ENCODE measurements at regions not wholly inside any gene's neighbourhood (a gene's known extent, or its start where the extent isn't known, plus 50 kb on each side); places are given as distances from the start of the nearest gene placed in this dataset.

- in situ Hi-C loops (cut with HindIII; ENCODE audit: low sequenced_read_pairs), result no loop called here
Measured at GRCh38 chr14:66046035-66046434, 440.1 kb upstream of the CCDC196 start.

DNA sequence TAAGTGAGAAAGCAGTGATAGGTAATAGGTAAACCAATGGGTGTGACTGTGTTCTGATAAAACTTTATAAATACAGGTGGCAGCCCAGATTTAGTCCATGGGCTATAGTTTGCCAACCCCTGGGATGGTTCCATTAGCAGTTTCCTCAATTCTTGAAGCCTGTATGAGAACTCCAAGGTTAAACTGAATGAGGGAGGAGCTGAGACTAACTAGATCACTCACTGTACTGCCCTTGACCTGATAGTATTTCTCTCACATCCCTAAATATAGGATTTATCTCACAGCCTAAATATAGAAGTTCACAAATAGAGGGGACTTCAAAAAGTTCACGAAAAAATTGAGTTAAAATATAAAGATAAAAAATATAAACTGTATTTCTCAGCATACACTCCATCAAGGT lies 439.6 kb upstream of the CCDC196 start:
- in situ Hi-C loops (cut with HindIII; ENCODE audit: low sequenced_read_pairs), result no loop called here

GRCh38 chr14:66056268-66056907 lies 429.8 kb upstream of the CCDC196 start:
- in situ Hi-C loops (cut with HindIII; ENCODE audit: low sequenced_read_pairs), result no loop called here

- in situ Hi-C loops (cut with HindIII; ENCODE audit: low sequenced_read_pairs), result no loop called here
Measured at GRCh38 chr14:66056926-66057552, 429.1 kb upstream of the CCDC196 start.

DNA sequence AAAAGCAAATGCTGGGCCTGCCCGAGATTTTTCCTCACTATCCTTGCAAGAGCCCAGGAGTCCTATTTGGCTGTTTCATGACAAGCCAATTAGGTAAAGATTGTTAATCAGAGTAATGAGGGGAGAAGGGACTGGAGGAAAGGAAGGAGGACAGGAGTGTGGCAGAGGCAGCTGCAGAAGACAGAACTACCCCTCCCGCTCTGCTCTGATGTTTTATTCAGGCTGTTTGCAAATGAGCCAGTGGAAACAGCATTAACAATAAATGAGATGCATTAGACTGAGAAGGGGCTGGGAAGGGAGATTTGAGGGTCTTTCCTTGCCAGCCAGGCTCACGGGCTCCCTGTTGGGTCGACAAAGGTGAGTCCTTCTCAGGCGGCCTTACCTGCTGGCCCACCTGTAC lies 421.0 kb upstream of the CCDC196 start:
- in situ Hi-C loops (cut with HindIII; ENCODE audit: low sequenced_read_pairs), result no loop called here

DNA sequence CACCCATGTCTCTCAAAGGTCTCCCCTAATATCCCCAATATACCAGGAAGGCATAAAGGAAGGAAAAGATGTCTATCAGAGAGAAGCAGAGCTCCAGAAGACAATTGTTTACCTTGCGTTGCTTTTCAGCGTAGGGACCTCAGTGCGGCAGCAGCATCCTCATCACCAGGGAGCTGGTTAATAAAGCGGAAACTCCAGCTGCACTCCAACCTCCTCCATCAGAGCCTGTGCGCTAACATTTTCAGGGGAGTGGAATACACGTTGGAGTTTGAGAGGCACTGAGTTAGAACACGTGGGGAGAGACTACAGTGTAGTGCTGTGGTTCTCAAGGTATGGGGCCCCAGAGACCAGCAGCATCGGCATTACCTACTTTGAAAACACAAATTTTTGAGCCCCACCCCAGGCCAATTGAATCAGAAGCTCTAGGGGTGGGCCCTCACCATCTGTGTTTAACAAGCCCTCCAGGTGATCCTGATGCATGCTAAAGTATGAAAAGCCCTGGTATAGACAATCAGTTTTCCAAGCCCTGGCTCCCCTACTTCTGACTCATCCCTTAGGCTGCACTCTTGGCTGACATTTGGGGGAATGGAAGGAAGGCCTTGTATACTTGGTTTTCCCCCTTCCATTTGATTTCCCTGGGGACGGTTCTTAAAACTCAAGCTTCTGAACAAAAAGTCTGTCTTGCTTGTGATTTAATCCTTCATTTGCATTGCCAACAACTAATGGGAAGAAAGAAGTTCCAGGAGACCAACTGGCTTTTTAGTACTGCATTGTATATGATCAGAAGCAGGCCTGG lies 419.0 kb upstream of the CCDC196 start:
- in situ Hi-C loops (cut with HindIII; ENCODE audit: low sequenced_read_pairs), result no loop called here

DNA sequence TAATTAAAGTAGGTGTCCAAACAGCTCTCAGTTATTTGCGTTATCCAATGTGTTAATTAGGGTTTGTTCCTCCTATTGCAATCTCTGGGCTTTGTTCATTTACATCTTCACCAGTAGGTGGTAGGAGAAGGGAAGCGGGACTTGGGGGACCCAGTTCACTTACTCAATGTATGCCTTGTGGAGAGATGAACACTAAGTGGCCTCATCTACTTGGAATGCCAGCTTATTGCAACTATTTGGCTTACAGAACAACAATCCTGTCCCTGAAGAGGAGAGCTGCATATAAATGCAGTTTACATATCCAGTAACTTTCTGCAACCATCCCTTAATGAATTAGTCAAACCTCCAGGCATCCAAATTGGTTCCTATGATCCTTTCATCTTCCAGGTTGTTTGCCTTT lies 417.1 kb upstream of the CCDC196 start:
- in situ Hi-C loops (cut with HindIII; ENCODE audit: low sequenced_read_pairs), result no loop called here

- in situ Hi-C loops (cut with HindIII; ENCODE audit: low sequenced_read_pairs), result no loop called here
Measured at GRCh38 chr14:66069830-66070541, 416.2 kb upstream of the CCDC196 start.

DNA sequence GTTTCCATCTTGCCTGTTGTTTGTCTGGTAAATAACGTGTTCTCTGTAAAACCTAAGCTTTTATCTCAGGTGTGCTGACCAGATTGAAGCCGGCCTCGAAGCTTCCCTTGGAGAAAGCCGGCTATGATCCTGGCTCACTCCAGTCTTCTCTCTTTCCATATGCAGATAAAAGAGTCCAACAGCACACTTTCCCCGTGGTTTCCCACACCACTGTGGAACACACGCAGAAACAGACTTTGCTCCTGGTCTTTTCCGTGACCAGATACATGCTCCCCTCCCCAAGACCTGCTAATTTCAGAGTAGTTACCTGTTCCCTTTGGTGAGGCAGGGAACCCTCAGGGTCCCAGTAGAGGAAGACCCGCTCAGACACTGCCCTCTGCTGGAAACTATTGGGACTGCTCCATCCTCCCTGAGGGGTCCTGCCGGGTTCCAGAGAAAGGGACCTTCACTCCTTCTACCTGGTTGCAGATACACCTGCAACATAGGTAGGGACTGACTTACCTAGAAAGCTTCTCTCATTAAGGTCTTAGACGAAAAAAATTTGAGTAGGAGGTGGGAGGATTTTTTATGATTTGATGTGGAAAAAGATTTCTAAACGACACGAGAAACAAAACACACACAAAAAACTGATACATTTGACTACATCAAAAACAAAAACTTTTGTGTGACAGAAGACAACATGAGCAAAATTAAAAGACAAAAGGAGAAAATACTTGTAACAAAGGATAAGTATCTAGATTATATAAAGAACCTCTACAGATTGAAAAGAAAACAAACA lies 415.4 kb upstream of the CCDC196 start:
- in situ Hi-C loops (cut with HindIII; ENCODE audit: low sequenced_read_pairs), result no loop called here

DNA sequence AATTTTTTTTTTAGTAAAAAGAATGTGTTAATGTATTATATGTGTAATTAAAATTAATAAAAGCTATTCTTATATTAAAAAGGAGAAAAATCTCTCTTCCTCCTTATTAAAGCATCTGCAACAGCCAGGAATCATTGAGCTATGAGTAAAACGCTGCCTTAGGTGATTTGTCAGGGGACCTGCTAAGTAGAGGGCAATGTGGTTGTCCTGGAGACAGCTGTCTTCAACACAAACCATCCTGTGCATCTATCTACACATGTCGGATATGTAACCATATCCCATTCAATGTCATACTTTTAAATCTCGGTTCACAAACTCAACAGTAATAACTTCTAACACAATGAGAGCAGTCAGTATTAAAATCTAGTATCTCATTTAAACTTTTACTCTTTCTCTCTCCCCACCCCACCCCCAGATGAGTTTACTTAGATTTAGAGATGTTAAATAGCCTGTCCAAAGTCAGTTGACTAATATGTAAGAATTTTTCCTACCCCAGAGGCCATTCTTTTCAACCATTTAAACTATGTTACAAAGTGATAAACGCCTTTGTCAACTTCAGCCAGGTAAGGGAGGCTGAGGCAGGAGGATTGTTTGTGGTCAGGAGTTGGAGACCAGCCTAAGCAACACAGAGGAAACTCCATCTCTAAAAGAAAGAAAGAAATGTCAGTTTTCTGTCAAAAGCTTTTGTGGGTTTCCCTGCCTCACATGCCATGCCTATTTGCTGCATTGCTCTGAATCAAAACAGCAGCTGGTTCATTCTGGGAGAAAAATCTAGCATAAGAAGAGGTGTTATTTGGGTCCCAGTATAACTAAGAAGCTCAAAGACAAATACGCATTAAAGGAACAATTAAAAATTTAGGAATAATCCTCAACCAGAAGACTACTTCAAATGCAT lies 413.7 kb upstream of the CCDC196 start:
- in situ Hi-C loops (cut with HindIII; ENCODE audit: low sequenced_read_pairs), result no loop called here

GRCh38 chr14:66074537-66074936 lies 411.6 kb upstream of the CCDC196 start:
- in situ Hi-C loops (cut with HindIII; ENCODE audit: low sequenced_read_pairs), result no loop called here

GRCh38 chr14:66076176-66076575 lies 410.0 kb upstream of the CCDC196 start:
- in situ Hi-C loops (cut with HindIII; ENCODE audit: low sequenced_read_pairs), result no loop called here

DNA sequence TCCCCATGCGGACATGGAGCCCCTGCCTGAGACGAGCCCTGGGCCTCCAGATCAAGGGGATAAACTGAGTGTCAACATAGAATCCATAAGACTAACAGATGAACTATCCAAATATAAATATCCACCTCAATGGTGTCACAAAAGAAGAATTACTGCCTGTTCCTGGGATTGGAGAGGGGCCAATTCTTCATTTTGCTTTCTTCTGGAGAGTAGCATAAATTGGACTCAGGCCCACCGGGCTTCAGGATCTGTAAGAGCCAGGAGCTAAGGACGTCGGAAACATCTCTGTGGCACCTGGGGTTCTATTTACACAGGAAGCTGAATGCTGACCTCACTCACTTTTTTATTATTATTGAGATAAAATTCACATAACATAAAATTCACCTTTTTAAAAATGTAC lies 408.2 kb upstream of the CCDC196 start:
- in situ Hi-C loops (cut with HindIII; ENCODE audit: low sequenced_read_pairs), result no loop called here

DNA sequence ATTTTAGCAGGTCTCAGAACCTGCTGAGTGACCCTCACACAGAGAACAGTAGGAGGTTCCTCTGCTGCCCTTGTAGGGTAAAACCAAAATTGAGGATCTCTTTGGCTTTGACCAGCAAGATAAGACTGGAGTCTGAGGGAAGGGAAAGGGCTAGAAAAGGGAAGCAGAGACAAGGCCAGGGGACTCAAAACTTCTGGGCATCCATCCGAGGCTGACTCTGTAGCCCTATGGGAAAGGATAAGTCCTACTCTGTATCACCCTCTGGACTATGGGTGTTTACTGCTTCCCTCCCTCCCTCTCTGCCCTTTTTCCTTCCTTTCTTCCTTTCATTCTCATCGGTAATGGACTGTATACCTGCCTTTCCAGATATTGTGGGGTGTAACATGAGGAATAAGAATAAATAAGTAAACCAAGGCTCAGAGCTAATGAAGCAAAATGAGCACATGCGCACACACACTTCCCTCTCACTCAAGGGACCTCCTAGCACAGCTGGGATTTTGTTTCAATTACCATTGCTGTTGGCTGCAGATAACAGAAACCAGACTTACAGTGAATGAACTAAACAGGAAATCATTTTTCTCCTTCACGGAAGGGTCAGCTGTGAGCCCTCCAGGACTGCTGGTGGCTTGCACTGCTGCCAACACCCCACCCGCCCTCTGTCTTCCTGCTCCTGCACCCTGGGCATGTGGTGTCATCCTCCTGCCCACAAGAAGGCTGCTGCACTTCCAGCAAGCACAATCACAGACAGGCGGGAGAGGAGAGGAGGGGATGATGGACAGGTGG lies 404.4 kb upstream of the CCDC196 start:
- in situ Hi-C loops (cut with HindIII; ENCODE audit: low sequenced_read_pairs), result loop anchor here (5.0 kb wide), 1 partner anchor 41 kb away; no protein-coding TSS in a partner anchor

GRCh38 chr14:66085224-66085623 lies 400.9 kb upstream of the CCDC196 start:
- in situ Hi-C loops (cut with HindIII; ENCODE audit: low sequenced_read_pairs), result no loop called here

GRCh38 chr14:66085665-66086064 lies 400.5 kb upstream of the CCDC196 start:
- in situ Hi-C loops (cut with HindIII; ENCODE audit: low sequenced_read_pairs), result no loop called here

DNA sequence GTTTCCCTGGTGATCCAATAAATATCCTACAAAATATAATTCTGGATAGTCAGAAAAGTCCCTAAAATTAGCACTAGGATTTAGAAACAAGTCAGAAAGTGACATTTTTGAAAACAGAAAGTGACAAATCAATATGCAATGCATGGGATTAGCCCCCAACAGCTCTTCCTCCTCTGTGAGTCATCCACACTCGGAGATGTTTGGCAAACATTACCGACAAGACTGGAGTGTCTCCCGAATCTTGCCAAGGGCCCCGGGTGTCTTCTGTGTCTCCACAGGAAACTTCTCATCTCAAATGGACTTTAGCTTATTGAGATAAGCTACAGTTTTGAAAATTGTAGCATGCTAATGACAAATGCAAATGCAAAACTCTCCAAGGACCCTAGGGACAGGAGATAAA lies 398.9 kb upstream of the CCDC196 start:
- in situ Hi-C loops (cut with HindIII; ENCODE audit: low sequenced_read_pairs), result no loop called here

DNA sequence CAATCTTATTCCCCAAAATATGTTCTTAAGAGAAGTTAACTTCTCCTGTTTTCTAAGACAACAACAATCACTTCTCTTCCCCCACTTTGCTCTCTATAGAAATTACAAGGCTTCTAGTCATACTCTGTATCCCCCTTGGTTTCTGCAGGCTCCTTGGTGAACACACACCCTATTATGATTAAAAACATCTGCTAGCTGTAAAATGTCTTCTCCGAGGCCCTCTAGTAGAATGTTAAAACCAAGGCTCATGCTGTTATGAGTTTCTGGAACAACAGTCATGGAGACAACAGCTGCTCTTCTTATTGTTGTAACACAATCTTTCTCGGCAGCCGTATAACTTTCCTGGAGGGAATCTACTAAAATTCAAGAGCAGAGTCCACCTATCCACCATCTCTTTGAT lies 397.5 kb upstream of the CCDC196 start:
- in situ Hi-C loops (cut with HindIII; ENCODE audit: low sequenced_read_pairs), result no loop called here

DNA sequence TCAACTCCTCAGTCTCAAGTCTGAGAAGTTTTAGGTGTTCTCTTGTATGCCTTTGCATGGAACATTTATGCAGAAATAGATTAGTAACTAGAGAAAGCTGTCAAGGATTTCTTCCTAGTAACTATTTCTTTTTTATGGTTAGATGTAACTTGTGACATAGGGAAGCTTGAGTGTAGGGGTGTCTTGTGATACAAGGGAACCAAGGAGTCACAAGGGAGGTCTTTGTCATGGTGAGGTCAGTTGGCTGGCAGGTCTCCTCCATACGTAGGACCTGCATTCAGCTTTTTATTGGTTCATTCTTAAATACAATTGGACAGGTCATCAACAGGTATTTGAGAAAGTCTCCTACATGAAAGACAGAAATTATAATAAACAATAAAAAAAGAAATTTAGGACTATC lies 394.0 kb upstream of the CCDC196 start:
- in situ Hi-C loops (cut with HindIII; ENCODE audit: low sequenced_read_pairs), result no loop called here

All from DLD1 (cell line).